Fibroblast of lung (primary cell): ENCODE measurements at regions not wholly inside any gene's neighbourhood (a gene's known extent, or its start where the extent isn't known, plus 50 kb on each side); places are given as distances from the start of the nearest gene placed in this dataset.

Experiments
- DNase-seq, 2 donors: peaks; one replicate each; pipeline versions ENCODE4 v3.0.0 to v3.0.0-alpha.2; 2010; ENCODE audit warnings: low read depth in 2 of 2
- H2AFZ ChIP-seq: 2 replicates; pipeline ENCODE4 v1.5.1; 2012; ENCODE audit warnings: low read length, control low read depth, inconsistent platforms
- H3K27ac ChIP-seq: 2 replicates; pipeline ENCODE4 v1.5.1; 2011; ENCODE audit warnings: low read length, control low read depth; ENCODE audit not compliant: insufficient read depth
- H3K27me3 ChIP-seq: 2 replicates; pipeline ENCODE4 v1.5.1; 2011; ENCODE audit warnings: mild to moderate bottlenecking, low read length; ENCODE audit not compliant: control insufficient read depth, insufficient read depth
- H3K36me3 ChIP-seq: 2 replicates; pipeline ENCODE4 v1.5.1; 2011; ENCODE audit warnings: low read length; ENCODE audit not compliant: control insufficient read depth, insufficient read depth
- H3K4me1 ChIP-seq: 2 replicates; pipeline ENCODE4 v1.5.1; 2011; ENCODE audit warnings: low read length; ENCODE audit not compliant: control insufficient read depth, insufficient read depth; ENCODE audit errors: extremely low read depth
- H3K4me2 ChIP-seq: 2 replicates; pipeline ENCODE4 v1.5.1; 2011; ENCODE audit warnings: low read length, control low read depth; ENCODE audit not compliant: insufficient read depth; ENCODE audit errors: extremely low read depth
- H3K4me3 ChIP-seq, 4 experiments: fragments of 200-600 bp in 1 of 4; sonication (generic) in 1 of 4; replicated peaks in 1 of 4; 2 replicates each; pipeline ENCODE4 v1.5.1; 2011 to 2016; ENCODE audit warnings: low read length in 4 of 4, low read depth in 3 of 4, mild to moderate bottlenecking in 3 of 4, control low read depth in 2 of 4, inconsistent platforms in 1 of 4, mixed read lengths in 1 of 4; ENCODE audit not compliant: insufficient read depth in 1 of 4; ENCODE audit errors: control extremely low read depth in 1 of 4
- H3K79me2 ChIP-seq: 2 replicates; pipeline ENCODE4 v1.5.1; 2012; ENCODE audit warnings: mild to moderate bottlenecking, low read length, inconsistent platforms; ENCODE audit not compliant: control insufficient read depth, insufficient read depth
- H3K9ac ChIP-seq: 2 replicates; pipeline ENCODE4 v1.5.1; 2011; ENCODE audit warnings: mild to moderate bottlenecking, low read length, control low read depth; ENCODE audit not compliant: insufficient read depth
- H3K9me3 ChIP-seq: 2 replicates; pipeline ENCODE4 v1.5.1; 2012; ENCODE audit warnings: low read depth, low read length; ENCODE audit not compliant: control insufficient read depth, insufficient read depth
- H4K20me1 ChIP-seq: 2 replicates; pipeline ENCODE4 v1.5.1; 2011; ENCODE audit warnings: low read length; ENCODE audit not compliant: control insufficient read depth, insufficient read depth; ENCODE audit errors: extremely low read depth
- CTCF ChIP-seq, 2 donors: IDR thresholded peaks in 1 of 2; conservative IDR thresholded peaks in 1 of 2; 1 replicate in 1 of 2; 2 replicates in 1 of 2; pipeline ENCODE4 v1.5.1; 2011 to 2012; ENCODE audit warnings: low read length in 2 of 2, control low read depth in 1 of 2, inconsistent platforms in 1 of 2, low read depth in 1 of 2, mild to moderate bottlenecking in 1 of 2
- EZH2 ChIP-seq: IDR thresholded peaks from 2 replicates; pipeline ENCODE4 v1.5.1; 2012; ENCODE audit warnings: low read length, control low read depth, mild to moderate bottlenecking; ENCODE audit errors: missing control alignments

- no peaks in the 10 kb centered on the region for H4K20me1 ChIP-seq
- no peak overlapping the region for H3K9ac ChIP-seq
- H3K4me3 ChIP-seq: no peak overlapping the region
- H3K36me3 ChIP-seq: no peaks in the 10 kb centered on the region
- H3K79me2 ChIP-seq: no peaks in the 10 kb centered on the region
- no peaks in the 10 kb centered on the region for H3K9me3 ChIP-seq
- H3K27ac ChIP-seq: no peak overlapping the region
- H3K4me2 ChIP-seq: no peak overlapping the region
- no peak overlapping the region for H2AFZ ChIP-seq
- DNase-seq: peak; percentile 44 to 82
- no peak for TF ChIP-seq EZH2
- TF ChIP-seq CTCF (conservative IDR thresholded peaks at IDR 0.05 in 1 of 2, IDR thresholded peaks at IDR 0.05 in 1 of 2; ENCODE audit: low read depth in 1 of 2, low read length in 2 of 2): no peak
- no peaks in the 10 kb centered on the region for H3K27me3 ChIP-seq
- no peaks in the 10 kb centered on the region for H3K4me1 ChIP-seq
Measured at GRCh38 chr9:90966480-90967144, 165.0 kb downstream of the SYK start.

- Histone ChIP-seq H3K4me1 (no peaks in the 10 kb centered on the region), H3K4me2 (no peak overlapping the region), H3K27me3 (no peaks in the 10 kb centered on the region), H3K36me3 (no peaks in the 10 kb centered on the region), H2AFZ (no peak overlapping the region), H3K27ac (no peak overlapping the region), H4K20me1 (no peaks in the 10 kb centered on the region), H3K4me3 (no peak overlapping the region), H3K9me3 (no peaks in the 10 kb centered on the region), H3K9ac (no peak overlapping the region), H3K79me2 (no peaks in the 10 kb centered on the region)
- TF ChIP-seq EZH2 (no peak), CTCF (conservative IDR thresholded peaks at IDR 0.05 in 1 of 2, IDR thresholded peaks at IDR 0.05 in 1 of 2; ENCODE audit: low read depth in 1 of 2, low read length in 2 of 2) (no peak)
- DNase-seq: peak in 1 of 2 donors; percentile 63
Measured at GRCh38 chr9:90967145-90967538, 165.5 kb downstream of the SYK start.

- Histone ChIP-seq H4K20me1 (no peaks in the 10 kb centered on the region), H3K4me2 (no peak overlapping the region), H3K9me3 (no peaks in the 10 kb centered on the region), H3K9ac (no peak overlapping the region), H3K4me1 (no peaks in the 10 kb centered on the region), H3K27me3 (no peaks in the 10 kb centered on the region), H3K79me2 (no peaks in the 10 kb centered on the region), H3K4me3 (no peak overlapping the region), H3K36me3 (no peaks in the 10 kb centered on the region), H3K27ac (no peak overlapping the region), H2AFZ (no peak overlapping the region)
- DNase-seq: no peak
- TF ChIP-seq CTCF (conservative IDR thresholded peaks at IDR 0.05 in 1 of 2, IDR thresholded peaks at IDR 0.05 in 1 of 2; ENCODE audit: low read depth in 1 of 2, low read length in 2 of 2) (no peak), EZH2 (no peak)
Measured at GRCh38 chr9:90969021-90969675, 167.5 kb downstream of the SYK start.
